ENCODE measurements at regions not wholly inside any gene's neighbourhood (a gene's known extent, or its start where the extent isn't known, plus 50 kb on each side); places are given as distances from the start of the nearest gene placed in this dataset.
"Not testable (repeated sequence)": the region's sequence is repeated elsewhere in the genome, so short reads cannot be mapped to it uniquely, and the experiment has no call there.

- intact Hi-C loops (cut with DNase I, micrococcal nuclease); H3K4me3 Mint-ChIP-seq; DNase-seq; H3K9me3 Mint-ChIP-seq; H3K27ac ChIP-seq (ENCODE audit: low read depth in 1 of 2, low read length in 2 of 2); POLR2A ChIA-PET; CTCF ChIA-PET; H3K27me3 Mint-ChIP-seq; H3K27ac Mint-ChIP-seq; H3K27me3 ChIP-seq (ENCODE audit: control insufficient read depth in 1 of 2, insufficient read depth in 2 of 2, low read length in 2 of 2); H3K4me1 Mint-ChIP-seq (ENCODE audit: low read depth); H3K4me3 ChIP-seq (ENCODE audit: low read length); H3K9me3 ChIP-seq (ENCODE audit: control insufficient read depth in 1 of 2, insufficient read depth in 1 of 2, low read length in 2 of 2); ATAC-seq (ENCODE audit: poor library complexity); H3K36me3 ChIP-seq (ENCODE audit: insufficient read depth, low read length); H3K36me3 Mint-ChIP-seq (ENCODE audit: low read depth); H3K4me1 ChIP-seq (ENCODE audit: insufficient read depth, low read length): not testable (repeated sequence)
These were observed 80.3 kb downstream of the ZNF474 start for GRCh38 chr5:122209601-122210000.

DNA sequence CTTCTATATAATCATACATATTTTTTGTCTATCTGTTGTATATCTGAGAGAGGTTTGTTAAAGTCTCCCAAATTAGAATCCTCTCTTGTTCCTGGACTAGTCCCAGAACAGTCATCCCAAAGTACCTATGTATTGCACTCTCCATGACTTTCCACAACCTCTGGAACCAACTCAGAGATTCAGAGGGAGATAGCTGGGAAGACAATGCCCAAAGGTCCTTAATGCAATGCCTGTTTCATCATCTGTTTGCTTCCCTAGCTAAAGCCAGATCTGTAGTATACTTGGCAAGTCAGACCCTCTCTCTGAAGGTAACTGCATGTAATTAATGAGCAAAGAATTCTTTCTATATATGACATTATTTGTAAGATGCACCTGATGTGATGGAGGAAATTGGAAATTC, 89.4 kb downstream of the ZNF474 start:
- DNase-seq: no peak

GRCh38 chr5:122219436-122220166, 90.3 kb downstream of the ZNF474 start:
- H3K4me3 ChIP-seq (ENCODE audit: low read length): no peak overlapping the region
- peaks cover 0 to 12% of the 10 kb centered on the region in 2 experiments for H3K9me3 ChIP-seq (ENCODE audit: control insufficient read depth in 1 of 2, insufficient read depth in 1 of 2, low read length in 2 of 2)
- ChIA-PET CTCF (no interaction called here), POLR2A (no interaction called here)
- H3K36me3 ChIP-seq (ENCODE audit: insufficient read depth, low read length): no peaks in the 10 kb centered on the region
- Mint-ChIP-seq H3K27me3 (peaks cover 4% of the 10 kb centered on the region), H3K4me3 (no peak overlapping the region), H3K4me1 (ENCODE audit: low read depth) (no peaks in the 10 kb centered on the region), H3K9me3 (peaks cover 3% of the 10 kb centered on the region), H3K27ac (no peak overlapping the region), H3K36me3 (ENCODE audit: low read depth) (no peaks in the 10 kb centered on the region)
- H3K27me3 ChIP-seq (ENCODE audit: control insufficient read depth in 1 of 2, insufficient read depth in 2 of 2, low read length in 2 of 2): no peaks in the 10 kb centered on the region
- DNase-seq (peak in 1 of 14 experiments; percentile 1), ATAC-seq (ENCODE audit: poor library complexity) (no peak)
- no peaks in the 10 kb centered on the region for H3K4me1 ChIP-seq (ENCODE audit: insufficient read depth, low read length)
- H3K27ac ChIP-seq (ENCODE audit: low read depth in 1 of 2, low read length in 2 of 2): no peak overlapping the region
- intact Hi-C loops (cut with DNase I, micrococcal nuclease): no loop called here
- TF ChIP-seq CTCF (IDR thresholded peaks at IDR 0.05): no peak

More for the DNA sequence above, 89.4 kb downstream of the ZNF474 start:
- Histone ChIP-seq H3K4me1 (ENCODE audit: insufficient read depth, low read length) (no peaks in the 10 kb centered on the region), H3K36me3 (ENCODE audit: insufficient read depth, low read length) (no peaks in the 10 kb centered on the region), H3K4me3 (ENCODE audit: low read length) (no peak overlapping the region), H3K27ac (ENCODE audit: low read depth in 1 of 2, low read length in 2 of 2) (no peak overlapping the region), H3K9me3 (ENCODE audit: control insufficient read depth in 1 of 2, insufficient read depth in 1 of 2, low read length in 2 of 2) (peaks cover 0 to 12% of the 10 kb centered on the region in 2 experiments), H3K27me3 (ENCODE audit: control insufficient read depth in 1 of 2, insufficient read depth in 2 of 2, low read length in 2 of 2) (no peaks in the 10 kb centered on the region)
- ATAC-seq (ENCODE audit: poor library complexity): no peak
- ChIA-PET CTCF (no interaction called here), POLR2A (no interaction called here)
- no peak overlapping the region for H3K27ac Mint-ChIP-seq
- H3K4me3 Mint-ChIP-seq: no peak overlapping the region
- peaks cover 3% of the 10 kb centered on the region for H3K9me3 Mint-ChIP-seq
- H3K4me1 Mint-ChIP-seq (ENCODE audit: low read depth): no peaks in the 10 kb centered on the region
- no peaks in the 10 kb centered on the region for H3K36me3 Mint-ChIP-seq (ENCODE audit: low read depth)
- intact Hi-C loops (cut with DNase I, micrococcal nuclease): no loop called here
- TF ChIP-seq CTCF (IDR thresholded peaks at IDR 0.05): no peak
- peaks cover 4% of the 10 kb centered on the region for H3K27me3 Mint-ChIP-seq

DNA sequence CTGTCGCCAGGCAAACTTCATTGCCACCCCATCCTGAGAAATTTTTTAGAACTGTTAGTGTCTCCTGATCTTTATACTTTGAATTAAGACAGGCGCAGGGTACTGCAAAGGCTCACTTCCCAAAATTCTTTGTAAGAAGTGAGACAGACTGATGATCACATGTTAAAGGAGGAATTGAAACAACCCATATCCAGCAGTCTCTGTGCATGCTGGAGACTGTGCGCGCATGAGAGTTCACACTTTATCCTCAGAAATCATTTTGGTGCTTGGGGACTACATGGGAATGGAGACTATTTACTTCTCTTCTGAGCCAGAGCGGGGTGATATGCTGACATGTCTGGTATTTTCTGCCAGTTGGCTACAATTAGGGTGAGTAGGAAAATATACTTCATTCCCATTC, 91.2 kb downstream of the ZNF474 start:
- no peaks in the 10 kb centered on the region for H3K27me3 ChIP-seq (ENCODE audit: control insufficient read depth in 1 of 2, insufficient read depth in 2 of 2, low read length in 2 of 2)
- ChIA-PET CTCF (no interaction called here), POLR2A (no interaction called here)
- H3K36me3 ChIP-seq (ENCODE audit: insufficient read depth, low read length): no peaks in the 10 kb centered on the region
- Mint-ChIP-seq H3K4me3 (no peak overlapping the region), H3K27ac (no peak overlapping the region), H3K27me3 (peaks cover 4% of the 10 kb centered on the region), H3K9me3 (peaks cover 3% of the 10 kb centered on the region), H3K36me3 (ENCODE audit: low read depth) (no peaks in the 10 kb centered on the region), H3K4me1 (ENCODE audit: low read depth) (no peaks in the 10 kb centered on the region)
- H3K4me1 ChIP-seq (ENCODE audit: insufficient read depth, low read length): no peaks in the 10 kb centered on the region
- no peak overlapping the region for H3K4me3 ChIP-seq (ENCODE audit: low read length)
- H3K27ac ChIP-seq (ENCODE audit: low read depth in 1 of 2, low read length in 2 of 2): no peak overlapping the region
- DNase-seq (peak in 1 of 14 experiments; percentile 4), ATAC-seq (ENCODE audit: poor library complexity) (no peak)
- no peak for TF ChIP-seq CTCF (IDR thresholded peaks at IDR 0.05)
- peaks cover 0 to 12% of the 10 kb centered on the region in 2 experiments for H3K9me3 ChIP-seq (ENCODE audit: control insufficient read depth in 1 of 2, insufficient read depth in 1 of 2, low read length in 2 of 2)
- intact Hi-C loops (cut with DNase I, micrococcal nuclease): no loop called here

Measured in CD4-positive, alpha-beta T cell (primary cell).